GM06990 (cell line): ENCODE measurements at regions not wholly inside any gene's neighbourhood (a gene's known extent, or its start where the extent isn't known, plus 50 kb on each side); places are given as distances from the start of the nearest gene placed in this dataset.

Experiments
- DNase-seq: peaks from one replicate; pipeline ENCODE4 v3.0.0-alpha.2; 2011; ENCODE audit not compliant: insufficient read length; ENCODE audit errors: extremely low read depth
- H3K27me3 ChIP-seq: replicated peaks from 2 replicates; pipeline ENCODE4 v1.6.0; 2011; ENCODE audit warnings: low read length; ENCODE audit not compliant: control insufficient read depth, insufficient read depth
- H3K36me3 ChIP-seq: 2 replicates; pipeline ENCODE4 v1.5.1; 2011; ENCODE audit warnings: low read length; ENCODE audit not compliant: control insufficient read depth, insufficient read depth
- H3K4me3 ChIP-seq: replicated peaks from 2 replicates; pipeline ENCODE4 v1.5.1; 2011; ENCODE audit warnings: low read depth, mild to moderate bottlenecking, control low read depth, low read length
- TF ChIP-seq, protein P1 (sequence below): IDR thresholded peaks from 2 replicates; pipeline ENCODE4 v1.5.1; 2011; ENCODE audit warnings: low read length, control low read depth, mild to moderate bottlenecking, inconsistent platforms; ENCODE audit not compliant: insufficient read depth, poor library complexity, severe bottlenecking

- no peak overlapping the region for H3K4me3 ChIP-seq
- no peak for DNase-seq
- H3K27me3 ChIP-seq, result no peaks in the 10 kb centered on the region
- TF ChIP-seq, protein P1, sequence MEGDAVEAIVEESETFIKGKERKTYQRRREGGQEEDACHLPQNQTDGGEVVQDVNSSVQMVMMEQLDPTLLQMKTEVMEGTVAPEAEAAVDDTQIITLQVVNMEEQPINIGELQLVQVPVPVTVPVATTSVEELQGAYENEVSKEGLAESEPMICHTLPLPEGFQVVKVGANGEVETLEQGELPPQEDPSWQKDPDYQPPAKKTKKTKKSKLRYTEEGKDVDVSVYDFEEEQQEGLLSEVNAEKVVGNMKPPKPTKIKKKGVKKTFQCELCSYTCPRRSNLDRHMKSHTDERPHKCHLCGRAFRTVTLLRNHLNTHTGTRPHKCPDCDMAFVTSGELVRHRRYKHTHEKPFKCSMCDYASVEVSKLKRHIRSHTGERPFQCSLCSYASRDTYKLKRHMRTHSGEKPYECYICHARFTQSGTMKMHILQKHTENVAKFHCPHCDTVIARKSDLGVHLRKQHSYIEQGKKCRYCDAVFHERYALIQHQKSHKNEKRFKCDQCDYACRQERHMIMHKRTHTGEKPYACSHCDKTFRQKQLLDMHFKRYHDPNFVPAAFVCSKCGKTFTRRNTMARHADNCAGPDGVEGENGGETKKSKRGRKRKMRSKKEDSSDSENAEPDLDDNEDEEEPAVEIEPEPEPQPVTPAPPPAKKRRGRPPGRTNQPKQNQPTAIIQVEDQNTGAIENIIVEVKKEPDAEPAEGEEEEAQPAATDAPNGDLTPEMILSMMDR, result no peak
- H3K36me3 ChIP-seq, result no peaks in the 10 kb centered on the region
These were observed 231.7 kb upstream of the AFF2 start for GRCh38 chrX:148268673-148269072.

DNA sequence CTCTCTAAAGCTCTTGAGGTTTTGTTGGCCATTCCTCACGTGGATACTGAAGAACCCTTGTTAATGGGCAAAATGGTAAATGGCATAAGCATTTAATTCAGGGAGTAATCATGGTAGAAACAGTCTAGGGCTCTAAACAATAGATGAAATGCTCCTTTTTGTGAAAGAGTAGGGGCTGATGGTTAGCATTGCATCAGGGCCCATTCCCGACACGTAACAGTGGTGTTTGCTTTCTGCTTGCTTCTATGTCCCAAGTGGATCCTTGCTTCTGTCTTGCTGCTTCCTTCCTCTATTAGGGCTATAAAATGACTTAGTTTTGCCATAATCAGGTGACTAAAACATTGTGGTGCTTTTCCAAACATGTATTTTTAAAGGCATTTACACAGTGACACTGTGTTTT, 230.9 kb upstream of the AFF2 start:
- Histone ChIP-seq H3K27me3 (no peaks in the 10 kb centered on the region), H3K36me3 (no peaks in the 10 kb centered on the region), H3K4me3 (no peak overlapping the region)
- TF ChIP-seq, protein P1, result no peak
- DNase-seq, result no peak

GRCh38 chrX:148270499-148270898, 229.9 kb upstream of the AFF2 start:
- Histone ChIP-seq H3K4me3 (no peak overlapping the region), H3K36me3 (no peaks in the 10 kb centered on the region), H3K27me3 (no peaks in the 10 kb centered on the region)
- TF ChIP-seq, protein P1, result no peak
- no peak for DNase-seq

- DNase-seq, result no peak
- no peaks in the 10 kb centered on the region for H3K36me3 ChIP-seq
- no peak overlapping the region for H3K4me3 ChIP-seq
- no peaks in the 10 kb centered on the region for H3K27me3 ChIP-seq
- TF ChIP-seq, protein P1, result no peak
These were observed 229.2 kb upstream of the AFF2 start for GRCh38 chrX:148271263-148271662.

DNA sequence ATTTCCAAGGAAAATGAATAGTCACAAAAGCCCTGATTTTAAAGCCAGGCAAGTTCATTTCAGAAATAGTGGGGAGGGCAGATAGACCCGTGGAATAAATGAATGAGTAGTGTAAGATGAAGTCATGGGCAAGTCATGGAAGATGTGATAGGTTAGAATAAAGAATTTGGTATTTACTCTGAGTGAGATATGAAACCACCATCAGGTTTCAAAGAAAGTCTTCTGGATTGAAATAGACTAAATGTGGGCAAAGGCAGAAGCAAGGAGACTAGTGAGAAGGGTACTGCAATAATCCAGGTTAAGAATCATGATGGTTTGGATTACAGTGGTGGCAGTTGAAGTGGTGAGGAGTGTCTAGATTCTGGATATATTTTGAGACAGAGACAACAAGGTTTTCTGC, 218.5 kb upstream of the AFF2 start:
- TF ChIP-seq, protein P1, result no peak
- DNase-seq, result no peak
- H3K36me3 ChIP-seq, result no peaks in the 10 kb centered on the region
- H3K4me3 ChIP-seq, result no peak overlapping the region
- H3K27me3 ChIP-seq, result no peaks in the 10 kb centered on the region

DNA sequence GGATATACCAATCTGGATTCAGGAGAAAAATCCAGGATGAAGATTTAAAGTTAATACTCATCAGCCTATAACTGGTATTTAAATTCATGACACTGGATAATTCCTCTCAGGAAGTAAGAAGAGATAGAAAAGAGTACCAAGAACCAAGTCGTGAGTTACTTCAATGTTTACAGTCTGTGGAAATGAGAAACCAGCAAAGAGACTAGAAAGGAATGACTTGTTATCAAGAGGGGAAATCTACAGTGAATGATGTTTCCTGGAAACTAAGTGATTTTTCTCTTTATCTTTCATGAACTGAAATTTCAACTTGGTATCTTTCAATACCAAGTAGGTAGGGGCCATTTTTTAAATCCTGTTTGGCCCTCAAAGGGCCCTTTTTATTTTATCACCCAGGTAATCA, 217.9 kb upstream of the AFF2 start:
- H3K27me3 ChIP-seq, result no peaks in the 10 kb centered on the region
- TF ChIP-seq, protein P1, result no peak
- no peak overlapping the region for H3K4me3 ChIP-seq
- no peaks in the 10 kb centered on the region for H3K36me3 ChIP-seq
- DNase-seq, result no peak
